Choroid plexus epithelial cell (primary cell): ENCODE measurements at regions not wholly inside any gene's neighbourhood (a gene's known extent, or its start where the extent isn't known, plus 50 kb on each side); places are given as distances from the start of the nearest gene placed in this dataset.

Experiments
- DNase-seq: peaks from one replicate; pipeline ENCODE4 v3.0.0-alpha.2; 2010; ENCODE audit warnings: low read depth
- H3K4me3 ChIP-seq: 2 replicates; pipeline ENCODE4 v1.5.1; 2011; ENCODE audit warnings: low read depth, mild to moderate bottlenecking, control low read depth, low read length, moderate library complexity
- TF ChIP-seq, protein P1 (sequence below): conservative IDR thresholded peaks from 2 replicates; pipeline ENCODE4 v1.5.1; 2011; ENCODE audit warnings: low read depth, mild to moderate bottlenecking, control low read depth, inconsistent platforms, low read length, moderate library complexity

DNA sequence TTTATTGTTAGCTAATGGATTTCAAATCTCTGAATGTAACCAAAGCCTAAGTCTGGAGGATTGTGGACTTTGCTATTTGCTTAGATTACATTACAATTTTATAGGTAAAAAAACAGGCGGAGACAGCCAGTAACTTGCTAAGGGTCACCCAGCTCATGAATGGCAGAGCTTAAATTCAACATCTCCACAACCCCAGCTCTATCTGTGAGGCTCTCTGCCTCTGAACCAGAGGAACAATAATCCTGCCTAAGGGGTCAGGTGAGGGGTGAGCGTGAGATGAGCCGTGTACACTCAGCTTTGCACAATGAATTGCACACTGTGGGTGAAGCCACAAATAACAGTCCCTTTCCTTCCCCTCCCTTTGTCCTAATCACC, 69.8 kb upstream of the SPATA12 start:
- H3K4me3 ChIP-seq: no peak overlapping the region
- TF ChIP-seq, protein P1, sequence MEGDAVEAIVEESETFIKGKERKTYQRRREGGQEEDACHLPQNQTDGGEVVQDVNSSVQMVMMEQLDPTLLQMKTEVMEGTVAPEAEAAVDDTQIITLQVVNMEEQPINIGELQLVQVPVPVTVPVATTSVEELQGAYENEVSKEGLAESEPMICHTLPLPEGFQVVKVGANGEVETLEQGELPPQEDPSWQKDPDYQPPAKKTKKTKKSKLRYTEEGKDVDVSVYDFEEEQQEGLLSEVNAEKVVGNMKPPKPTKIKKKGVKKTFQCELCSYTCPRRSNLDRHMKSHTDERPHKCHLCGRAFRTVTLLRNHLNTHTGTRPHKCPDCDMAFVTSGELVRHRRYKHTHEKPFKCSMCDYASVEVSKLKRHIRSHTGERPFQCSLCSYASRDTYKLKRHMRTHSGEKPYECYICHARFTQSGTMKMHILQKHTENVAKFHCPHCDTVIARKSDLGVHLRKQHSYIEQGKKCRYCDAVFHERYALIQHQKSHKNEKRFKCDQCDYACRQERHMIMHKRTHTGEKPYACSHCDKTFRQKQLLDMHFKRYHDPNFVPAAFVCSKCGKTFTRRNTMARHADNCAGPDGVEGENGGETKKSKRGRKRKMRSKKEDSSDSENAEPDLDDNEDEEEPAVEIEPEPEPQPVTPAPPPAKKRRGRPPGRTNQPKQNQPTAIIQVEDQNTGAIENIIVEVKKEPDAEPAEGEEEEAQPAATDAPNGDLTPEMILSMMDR: no peak
- no peak for DNase-seq

DNA sequence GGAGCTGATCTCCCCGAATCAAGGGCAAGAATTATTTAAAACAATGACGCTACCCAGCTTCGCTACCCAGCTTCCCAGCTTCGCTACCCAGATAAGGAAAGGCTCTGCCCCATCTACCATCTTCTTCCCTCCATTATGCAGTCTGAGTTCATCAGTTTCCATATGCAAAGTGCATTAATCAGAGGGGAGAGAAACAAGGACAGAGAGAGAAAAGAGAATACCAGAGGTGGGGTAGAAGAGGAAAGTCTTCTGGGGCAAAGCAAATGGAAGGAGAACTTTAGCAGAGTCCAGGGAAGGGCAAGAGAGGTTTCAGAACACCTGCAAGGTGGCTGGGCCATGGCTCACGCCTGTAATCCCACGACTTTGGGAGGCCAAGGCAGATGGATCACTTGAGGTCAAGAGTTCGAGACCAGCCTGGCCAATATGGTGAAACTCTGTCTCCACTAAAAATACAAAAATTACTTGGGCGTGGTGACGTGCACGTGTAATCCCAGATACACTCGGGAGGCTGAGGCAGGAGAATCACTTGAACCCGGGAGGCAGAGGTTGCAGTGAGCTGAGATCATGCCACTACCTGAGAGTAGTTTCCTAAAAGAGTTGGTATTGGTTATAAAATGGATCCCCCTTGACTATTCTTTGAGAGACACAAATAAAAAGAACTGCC, 70.4 kb upstream of the SPATA12 start:
- TF ChIP-seq, protein P1: no peak
- DNase-seq: no peak
- no peak overlapping the region for H3K4me3 ChIP-seq

DNA sequence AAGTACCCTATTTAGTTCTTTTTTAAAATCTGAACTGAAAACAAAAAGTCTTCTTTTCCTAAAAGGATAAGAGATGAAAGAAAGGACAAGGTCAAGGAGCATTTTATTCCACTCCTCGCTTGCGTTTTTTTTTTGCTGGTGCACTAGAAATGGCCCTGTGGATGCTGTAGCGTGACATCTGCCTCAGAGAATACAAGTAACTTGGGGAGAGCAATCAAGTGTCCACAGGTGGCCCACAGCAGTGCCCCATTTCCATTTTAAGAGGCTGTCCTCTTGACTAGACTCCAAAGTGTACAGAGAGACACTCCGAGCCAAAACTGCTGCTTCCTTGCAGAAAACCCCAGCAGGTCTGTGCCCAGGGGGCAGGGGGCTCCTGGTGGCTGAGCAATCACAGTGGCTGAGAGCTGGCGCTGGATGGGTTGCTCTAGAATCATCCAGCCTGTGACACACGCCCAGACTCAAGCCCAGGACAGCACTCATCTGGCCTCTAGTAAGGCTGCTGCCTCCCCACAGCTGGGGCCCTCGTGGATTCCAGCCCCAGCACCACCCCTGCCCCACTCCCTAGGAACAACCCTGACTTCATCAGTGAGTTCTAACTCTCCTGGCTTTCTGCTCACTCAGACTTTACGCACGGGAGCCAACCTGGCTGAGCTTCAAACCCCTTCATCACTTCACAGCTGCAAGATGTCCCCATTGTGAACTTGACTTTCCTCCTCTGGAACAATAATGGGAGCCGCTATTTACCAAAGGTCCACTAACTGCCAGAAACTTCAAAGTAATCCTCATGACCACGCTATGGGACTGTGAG, 71.1 kb upstream of the SPATA12 start:
- TF ChIP-seq, protein P1: no peak
- H3K4me3 ChIP-seq: no peak overlapping the region
- DNase-seq: no peak

DNA sequence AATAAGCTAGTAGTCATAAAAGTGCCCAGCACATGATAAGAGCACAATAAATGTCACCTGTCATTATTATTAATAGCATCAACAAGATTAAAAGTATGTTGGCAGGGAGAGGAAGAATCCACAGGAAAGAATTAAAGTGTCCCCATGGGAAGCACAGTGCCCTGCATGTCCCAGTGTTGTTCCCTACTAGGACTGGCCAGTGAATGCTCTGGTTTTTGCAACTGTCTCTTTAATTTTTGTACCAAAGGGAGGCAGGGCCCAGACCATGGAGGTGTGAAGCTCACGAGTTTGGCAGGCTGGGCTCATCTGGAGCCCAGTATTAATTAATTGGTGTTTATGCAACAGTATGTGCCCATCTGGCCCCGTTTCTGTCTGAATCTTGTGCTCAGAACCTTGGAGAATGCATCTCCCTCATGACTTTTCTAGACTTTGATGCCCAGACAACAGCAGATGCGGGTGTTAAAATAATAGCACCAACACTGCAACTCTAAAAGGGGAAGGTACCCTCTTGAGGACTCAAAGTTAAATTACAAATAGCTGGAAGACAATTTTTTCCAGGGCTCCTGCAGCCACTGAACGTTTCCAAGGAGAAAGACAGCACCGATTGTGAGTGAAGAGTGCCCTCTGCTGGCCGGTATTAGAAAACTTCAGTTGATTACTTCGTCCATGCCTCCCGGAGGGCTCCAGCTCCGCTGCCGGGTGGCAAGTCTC, 71.9 kb upstream of the SPATA12 start:
- TF ChIP-seq, protein P1: peak; percentile 82
- peak; percentile 88 for DNase-seq

DNA sequence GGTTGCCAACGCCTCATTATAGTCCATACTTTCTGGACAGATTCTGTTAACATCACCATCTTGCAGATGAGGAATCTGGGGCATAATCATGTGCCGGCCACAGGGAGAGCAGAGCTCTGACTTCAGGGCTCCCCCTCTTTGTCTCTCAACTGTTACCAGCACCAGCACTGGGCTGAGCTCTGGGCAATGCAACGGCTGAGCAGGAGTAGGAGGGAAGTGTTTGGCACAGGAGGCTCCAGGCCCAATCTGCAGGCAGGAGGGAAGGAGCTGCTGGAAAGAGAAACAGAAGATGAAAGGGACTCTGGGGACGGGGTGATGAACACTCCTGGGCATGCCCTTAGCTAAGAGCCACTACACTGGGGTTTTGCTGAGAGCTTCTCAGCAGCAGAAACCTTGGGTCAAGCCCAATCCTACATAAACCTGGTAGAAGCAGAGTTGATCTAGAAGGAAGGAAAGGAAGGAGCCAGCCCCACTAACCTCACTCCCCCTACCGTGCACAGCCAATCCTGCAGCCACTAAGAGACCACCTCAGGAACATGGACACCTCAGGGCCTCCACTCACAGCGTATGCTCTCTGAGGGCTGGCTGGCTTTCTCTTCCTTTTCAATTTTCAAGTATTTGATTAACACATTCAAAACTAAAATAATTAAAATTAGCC, 73.1 kb upstream of the SPATA12 start:
- DNase-seq: peak; percentile 34
- H3K4me3 ChIP-seq: no peak overlapping the region
- TF ChIP-seq, protein P1: peak; percentile 56

More for the DNA sequence above, 71.9 kb upstream of the SPATA12 start:
- no peak overlapping the region for H3K4me3 ChIP-seq

DNA sequence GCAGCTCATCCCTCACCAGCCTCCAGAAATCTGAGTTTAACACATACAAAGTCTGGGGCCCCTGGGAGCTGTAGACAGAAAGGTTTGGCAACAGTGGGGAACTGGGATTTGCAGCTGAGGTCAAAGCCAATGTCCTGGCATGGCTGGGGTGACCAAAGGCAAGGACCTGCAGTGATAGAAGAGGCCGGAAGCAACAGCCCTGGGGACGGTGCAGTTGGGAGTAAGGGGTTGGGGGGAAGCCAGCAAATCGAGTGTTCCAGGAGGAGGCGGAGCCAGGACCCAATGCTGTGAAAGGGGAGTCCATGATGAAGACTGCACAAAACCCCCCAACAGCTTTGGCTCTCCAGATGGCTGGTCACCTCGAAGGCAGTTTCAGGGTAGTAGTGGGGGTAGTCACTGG, 74.1 kb upstream of the SPATA12 start:
- H3K4me3 ChIP-seq: no peak overlapping the region

More for the DNA sequence above, 74.1 kb upstream of the SPATA12 start:
- TF ChIP-seq, protein P1: no peak
- no peak for DNase-seq
